Thoracic aorta (tissue), 2 donors: ENCODE measurements at regions not wholly inside any gene's neighbourhood (a gene's known extent, or its start where the extent isn't known, plus 50 kb on each side); places are given as distances from the start of the nearest gene placed in this dataset.

Source experiments
- ATAC-seq: fragments of 150-250 bp; one replicate; pipeline ENCODE4 v1.8.0; 2017; ENCODE audit warnings: low read depth; ENCODE audit not compliant: insufficient number of reproducible peaks, low FRiP score
- DNase-seq: peaks from one replicate; pipeline ENCODE4 v3.0.0-alpha.2; 2020; ENCODE audit warnings: low spot score
- H3K27ac ChIP-seq, 2 donors: fragments of 200-600 bp; sonication (generic); 1 replicate in 1 of 2; 2 replicates in 1 of 2; pipeline ENCODE4 v1.5.1; 2016; ENCODE audit warnings: mild to moderate bottlenecking in 2 of 2, moderate library complexity in 2 of 2
- H3K27me3 ChIP-seq: fragments of 200-600 bp; sonication (generic); replicated peaks from 2 replicates; pipeline ENCODE4 v1.6.0; 2016; ENCODE audit warnings: mild to moderate bottlenecking; ENCODE audit not compliant: insufficient read depth
- H3K36me3 ChIP-seq: fragments of 200-600 bp; sonication (generic); one replicate; pipeline ENCODE4 v1.5.1; 2016
- H3K4me1 ChIP-seq, 2 donors: fragments of 200-600 bp; sonication (generic); 1 replicate in 1 of 2; 2 replicates in 1 of 2; pipeline versions ENCODE4 v1.5.1 to v1.6.0; 2016; ENCODE audit warnings: low read depth in 2 of 2, mild to moderate bottlenecking in 1 of 2; ENCODE audit not compliant: control insufficient read depth in 1 of 2
- H3K4me3 ChIP-seq: fragments of 200-600 bp; sonication (generic); 2 replicates; pipeline ENCODE4 v1.5.1; 2016; ENCODE audit warnings: mild to moderate bottlenecking
- H3K9me3 ChIP-seq: fragments of 200-600 bp; sonication (generic); 2 replicates; pipeline ENCODE4 v1.5.1; 2016
- CTCF ChIP-seq: fragments of 200-600 bp; sonication (generic); IDR thresholded peaks from one replicate; pipeline ENCODE4 v1.5.1; 2019; ENCODE audit warnings: antibody characterized with exemption

GRCh38 chr21:22925032-22925431 lies 1926.8 kb downstream of the NCAM2 start:
- Histone ChIP-seq H3K4me1 (no peaks in the 10 kb centered on the region), H3K36me3 (no peaks in the 10 kb centered on the region), H3K9me3 (no peaks in the 10 kb centered on the region), H3K27me3 (no peaks in the 10 kb centered on the region), H3K4me3 (no peak overlapping the region), H3K27ac (no peak overlapping the region)
- TF ChIP-seq CTCF: no peak
- no peak for DNase-seq
- ATAC-seq: no peak

- no peak overlapping the region for H3K27ac ChIP-seq
Observed at GRCh38 chr21:22927469-22927868, 1929.3 kb downstream of the NCAM2 start.

GRCh38 chr21:22941779-22942490 lies 1943.7 kb downstream of the NCAM2 start:
- Histone ChIP-seq H3K27me3 (no peaks in the 10 kb centered on the region), H3K4me1 (no peaks in the 10 kb centered on the region), H3K27ac (no peak overlapping the region), H3K36me3 (no peaks in the 10 kb centered on the region), H3K9me3 (no peaks in the 10 kb centered on the region), H3K4me3 (no peak overlapping the region)
- TF ChIP-seq CTCF: no peak
- no peak for ATAC-seq
- no peak for DNase-seq

More at GRCh38 chr21:22927469-22927868, 1929.3 kb downstream of the NCAM2 start:
- TF ChIP-seq CTCF: no peak
- H3K4me3 ChIP-seq: no peak overlapping the region
- no peaks in the 10 kb centered on the region for H3K27me3 ChIP-seq
- no peak for DNase-seq
- no peaks in the 10 kb centered on the region for H3K9me3 ChIP-seq
- no peak for ATAC-seq
- no peaks in the 10 kb centered on the region for H3K4me1 ChIP-seq
- H3K36me3 ChIP-seq: no peaks in the 10 kb centered on the region

GRCh38 chr21:22955559-22955958 lies 1957.3 kb downstream of the NCAM2 start:
- TF ChIP-seq CTCF: no peak
- no peaks in the 10 kb centered on the region for H3K9me3 ChIP-seq
- no peak for ATAC-seq

GRCh38 chr21:22961258-22961657 lies 1963.0 kb downstream of the NCAM2 start:
- no peaks in the 10 kb centered on the region for H3K9me3 ChIP-seq
- no peaks in the 10 kb centered on the region for H3K4me1 ChIP-seq
- H3K4me3 ChIP-seq: no peak overlapping the region
- ATAC-seq (no peak), DNase-seq (no peak)
- no peaks in the 10 kb centered on the region for H3K36me3 ChIP-seq
- H3K27ac ChIP-seq: no peak overlapping the region
- no peak for TF ChIP-seq CTCF
- H3K27me3 ChIP-seq: no peaks in the 10 kb centered on the region

More at GRCh38 chr21:22955559-22955958, 1957.3 kb downstream of the NCAM2 start:
- Histone ChIP-seq H3K36me3 (no peaks in the 10 kb centered on the region), H3K27me3 (no peaks in the 10 kb centered on the region), H3K4me1 (no peaks in the 10 kb centered on the region), H3K27ac (no peak overlapping the region), H3K4me3 (no peak overlapping the region)
- DNase-seq: no peak
